ENCODE measurements at regions not wholly inside any gene's neighbourhood (a gene's known extent, or its start where the extent isn't known, plus 50 kb on each side); places are given as distances from the start of the nearest gene placed in this dataset.

DNA sequence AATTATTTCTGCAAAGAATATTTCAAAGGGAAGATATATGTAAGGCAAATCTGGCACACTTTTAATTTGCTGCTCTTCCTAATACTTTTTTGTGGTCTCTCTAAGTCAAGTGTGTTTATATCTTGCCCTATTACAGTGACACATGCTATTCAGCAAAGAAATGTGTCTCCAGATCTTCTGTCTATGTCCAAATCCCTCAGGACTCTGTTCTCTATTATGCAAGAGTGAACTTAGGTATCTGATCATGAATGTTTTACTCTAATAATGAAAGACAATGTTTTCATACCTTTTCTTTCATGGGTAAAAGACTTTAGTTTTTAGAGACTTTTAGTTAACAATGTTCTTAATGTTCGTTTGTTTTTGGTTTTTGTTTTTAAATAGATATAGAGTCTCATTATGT, 255.4 kb upstream of the DAB2 start:
- TF ChIP-seq, protein P1, sequence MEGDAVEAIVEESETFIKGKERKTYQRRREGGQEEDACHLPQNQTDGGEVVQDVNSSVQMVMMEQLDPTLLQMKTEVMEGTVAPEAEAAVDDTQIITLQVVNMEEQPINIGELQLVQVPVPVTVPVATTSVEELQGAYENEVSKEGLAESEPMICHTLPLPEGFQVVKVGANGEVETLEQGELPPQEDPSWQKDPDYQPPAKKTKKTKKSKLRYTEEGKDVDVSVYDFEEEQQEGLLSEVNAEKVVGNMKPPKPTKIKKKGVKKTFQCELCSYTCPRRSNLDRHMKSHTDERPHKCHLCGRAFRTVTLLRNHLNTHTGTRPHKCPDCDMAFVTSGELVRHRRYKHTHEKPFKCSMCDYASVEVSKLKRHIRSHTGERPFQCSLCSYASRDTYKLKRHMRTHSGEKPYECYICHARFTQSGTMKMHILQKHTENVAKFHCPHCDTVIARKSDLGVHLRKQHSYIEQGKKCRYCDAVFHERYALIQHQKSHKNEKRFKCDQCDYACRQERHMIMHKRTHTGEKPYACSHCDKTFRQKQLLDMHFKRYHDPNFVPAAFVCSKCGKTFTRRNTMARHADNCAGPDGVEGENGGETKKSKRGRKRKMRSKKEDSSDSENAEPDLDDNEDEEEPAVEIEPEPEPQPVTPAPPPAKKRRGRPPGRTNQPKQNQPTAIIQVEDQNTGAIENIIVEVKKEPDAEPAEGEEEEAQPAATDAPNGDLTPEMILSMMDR (IDR thresholded peaks at IDR 0.05; ENCODE audit: low read length), result no peak
- TF ChIP-seq EZH2phosphoT487 (IDR thresholded peaks at IDR 0.05; ENCODE audit: low read length), result no peak

All from MM.1S (cell line).